HAP-1 (cell line): ENCODE measurements at regions not wholly inside any gene's neighbourhood (a gene's known extent, or its start where the extent isn't known, plus 50 kb on each side); places are given as distances from the start of the nearest gene placed in this dataset.
"Not testable (repeated sequence)": the region's sequence is repeated elsewhere in the genome, so short reads cannot be mapped to it uniquely, and the experiment has no call there.

Experiments
- DNase-seq, 2 experiments: peaks; one replicate each; pipeline ENCODE4 v3.0.0-alpha.2; 2016 to 2020; ENCODE audit warnings: low spot score in 2 of 2
- H3K27me3 ChIP-seq: fragments of 250-450 bp; sonication (Bioruptor Pico); 2 replicates; pipeline ENCODE4 v1.5.1; 2020; ENCODE audit warnings: low read depth, mild to moderate bottlenecking, moderate library complexity
- H3K36me3 ChIP-seq: fragments of 250-450 bp; sonication (Bioruptor Pico); replicated peaks from 2 replicates; pipeline ENCODE4 v1.5.1; 2020; ENCODE audit warnings: mild to moderate bottlenecking
- H3K4me1 ChIP-seq: fragments of 250-450 bp; sonication (Bioruptor Pico); 2 replicates; pipeline ENCODE4 v1.5.1; 2020; ENCODE audit warnings: mild to moderate bottlenecking
- H3K4me3 ChIP-seq: fragments of 250-450 bp; sonication (Bioruptor Pico); 2 replicates; pipeline ENCODE4 v1.5.1; 2020; ENCODE audit warnings: mild to moderate bottlenecking, moderate library complexity
- H3K9me3 ChIP-seq: fragments of 250-450 bp; sonication (Bioruptor Pico); 2 replicates; pipeline ENCODE4 v1.5.1; 2020; ENCODE audit warnings: mild to moderate bottlenecking, moderate library complexity
- in situ Hi-C: fragments of 300-500 bp; cut with MboI; formaldehyde crosslinking; loops from 3 replicates; pipeline ENCODE4 v1.14.3; 2020; ENCODE audit warnings: low sequenced_read_pairs, inconsistent platforms, mixed read lengths

DNA sequence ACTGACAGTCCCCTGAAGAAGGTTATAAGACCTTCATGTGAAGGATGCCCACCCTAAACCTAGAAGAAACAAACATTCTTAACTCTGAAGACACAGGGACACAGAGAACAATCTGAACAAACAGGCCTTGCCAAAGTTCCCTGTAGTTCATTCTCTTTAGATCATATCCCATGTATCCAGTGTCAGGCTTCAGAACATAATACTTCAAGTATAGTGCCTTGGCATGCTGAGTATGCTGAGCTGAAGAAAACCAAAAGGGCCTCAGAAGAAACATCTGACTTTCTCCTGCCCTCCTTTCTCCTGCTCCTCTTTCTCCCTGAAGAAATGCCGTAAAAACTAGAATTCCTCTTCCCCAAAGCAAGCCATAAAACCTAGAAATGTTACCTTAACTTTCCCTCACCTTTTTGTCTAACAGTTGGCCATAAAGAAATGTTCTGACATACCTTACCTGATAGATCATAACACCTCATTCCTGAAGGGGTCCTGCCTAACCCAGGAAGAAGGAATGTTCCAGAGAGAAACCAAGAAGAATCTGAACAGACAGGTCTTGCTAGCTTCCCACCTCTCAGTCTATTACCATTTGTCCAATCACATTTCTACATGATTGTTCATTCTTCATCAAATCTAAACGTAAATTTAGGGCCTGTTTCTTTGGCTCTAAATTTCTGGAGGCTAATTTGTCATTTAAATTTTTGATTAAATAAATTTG is 160.1 kb upstream of the ZC3H15 start:
- Histone ChIP-seq H3K9me3 (no peaks in the 10 kb centered on the region), H3K4me1 (no peaks in the 10 kb centered on the region; the same call in 1 of the 2 replicates), H3K27me3 (no peaks in the 10 kb centered on the region), H3K4me3 (no peak overlapping the region), H3K36me3 (no peaks in the 10 kb centered on the region)
- in situ Hi-C loops = no loop called here
- DNase-seq = no peak

DNA sequence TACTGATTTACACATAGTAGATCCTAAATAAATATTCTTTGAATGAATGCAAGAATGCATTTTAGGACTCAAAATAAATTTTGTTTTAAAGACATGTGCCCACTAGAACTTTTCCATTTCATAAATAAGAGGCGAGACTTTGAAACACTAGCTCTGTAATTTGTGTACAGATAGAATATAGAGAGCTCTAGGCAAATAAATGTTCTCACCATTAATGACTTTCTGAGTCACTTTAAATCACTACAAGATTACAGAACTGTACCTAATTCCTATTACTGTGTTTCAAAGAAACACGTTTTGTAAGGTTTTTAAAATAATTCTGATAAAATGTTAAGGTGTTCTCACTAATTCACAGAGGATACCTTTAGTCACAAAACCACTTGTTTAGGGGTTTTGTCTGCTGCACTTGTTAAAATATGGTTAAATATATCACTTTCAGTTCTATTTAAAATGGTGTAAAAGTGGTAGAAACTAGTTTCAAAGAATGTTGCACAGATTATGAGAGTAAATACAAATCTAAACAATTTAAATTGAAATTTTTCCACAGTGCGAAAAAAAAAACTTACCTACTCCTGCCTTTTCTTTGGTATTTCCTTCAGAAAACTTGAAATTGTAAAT is 158.7 kb upstream of the ZC3H15 start:
- H3K27me3 ChIP-seq = no peaks in the 10 kb centered on the region
- no peak for DNase-seq
- in situ Hi-C loops = no loop called here
- no peaks in the 10 kb centered on the region for H3K36me3 ChIP-seq
- no peak overlapping the region for H3K4me3 ChIP-seq
- H3K4me1 ChIP-seq = no peaks in the 10 kb centered on the region; the same call in 1 of the 2 replicates
- H3K9me3 ChIP-seq = no peaks in the 10 kb centered on the region

DNA sequence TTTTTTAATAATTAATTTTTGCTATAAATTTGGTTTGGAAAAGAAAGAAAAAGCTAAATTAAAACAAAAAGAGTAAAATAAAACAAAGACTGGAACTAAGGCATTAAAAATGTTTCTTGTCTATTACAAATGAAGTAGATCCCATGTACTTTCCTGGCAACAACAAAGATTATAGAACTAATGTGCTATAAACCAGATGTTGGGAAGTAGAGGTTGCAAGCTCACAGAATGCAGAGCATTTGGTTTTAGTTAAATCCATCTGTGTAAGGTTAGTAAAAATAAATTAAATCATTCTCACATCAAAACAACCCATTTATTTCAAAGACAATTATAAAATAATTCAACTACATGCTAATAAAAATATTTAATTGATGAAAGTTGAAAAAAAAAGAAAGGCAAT is 157.2 kb upstream of the ZC3H15 start:
- no peaks in the 10 kb centered on the region for H3K9me3 ChIP-seq
- H3K27me3 ChIP-seq = no peaks in the 10 kb centered on the region
- in situ Hi-C loops = no loop called here
- no peaks in the 10 kb centered on the region for H3K36me3 ChIP-seq
- no peak overlapping the region for H3K4me3 ChIP-seq
- H3K4me1 ChIP-seq = no peaks in the 10 kb centered on the region; the same call in 1 of the 2 replicates
- DNase-seq = no peak

DNA sequence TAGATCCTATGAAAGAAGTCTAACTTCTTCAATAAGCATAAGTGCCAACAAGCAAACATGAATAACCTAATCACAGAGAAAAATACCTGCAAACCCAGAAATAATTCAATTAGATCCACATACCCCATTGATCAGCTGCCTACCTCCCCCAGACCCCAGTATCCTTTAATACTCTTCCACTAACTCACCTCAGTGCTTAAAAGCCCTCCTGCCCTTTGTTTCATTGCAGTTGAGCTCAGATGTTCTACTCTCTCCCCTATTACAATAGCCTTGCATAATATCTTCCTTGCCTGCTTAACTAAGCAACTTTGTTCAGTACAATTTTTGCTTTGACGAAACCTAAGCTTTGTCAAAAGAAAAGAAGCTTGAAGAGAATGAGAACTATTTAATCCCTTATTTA is 156.0 kb upstream of the ZC3H15 start:
- no peaks in the 10 kb centered on the region for H3K9me3 ChIP-seq
- no peaks in the 10 kb centered on the region for H3K36me3 ChIP-seq
- H3K4me3 ChIP-seq = no peak overlapping the region
- in situ Hi-C loops = no loop called here
- no peaks in the 10 kb centered on the region; the same call in 1 of the 2 replicates for H3K27me3 ChIP-seq
- no peaks in the 10 kb centered on the region; the same call in 1 of the 2 replicates for H3K4me1 ChIP-seq
- DNase-seq = no peak

DNA sequence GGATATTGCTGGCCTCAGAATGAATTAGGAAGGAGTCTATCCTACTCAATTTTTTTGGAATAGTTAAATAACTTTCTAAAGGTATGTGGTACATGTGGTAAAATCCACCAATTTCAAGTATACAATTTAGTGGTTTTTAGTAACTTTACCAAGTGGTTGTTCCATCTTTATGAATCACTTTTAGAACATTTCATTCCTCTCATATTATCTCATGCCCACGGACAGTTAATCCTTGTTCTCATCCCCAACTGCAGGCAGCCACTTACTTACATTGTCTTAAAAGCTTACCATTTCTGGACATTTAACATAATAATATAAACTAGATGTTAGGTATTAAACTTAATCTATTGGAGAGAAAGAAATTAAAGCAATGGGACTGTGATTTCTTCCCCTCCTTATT is 146.3 kb upstream of the ZC3H15 start:
- Histone ChIP-seq H3K9me3 (no peaks in the 10 kb centered on the region), H3K4me3 (no peak overlapping the region), H3K4me1 (peaks cover 3% of the 10 kb centered on the region; the same call in 1 of the 2 replicates), H3K36me3 (no peaks in the 10 kb centered on the region), H3K27me3 (no peaks in the 10 kb centered on the region; the same call in 1 of the 2 replicates)
- no peak for DNase-seq
- in situ Hi-C loops = no loop called here

DNA sequence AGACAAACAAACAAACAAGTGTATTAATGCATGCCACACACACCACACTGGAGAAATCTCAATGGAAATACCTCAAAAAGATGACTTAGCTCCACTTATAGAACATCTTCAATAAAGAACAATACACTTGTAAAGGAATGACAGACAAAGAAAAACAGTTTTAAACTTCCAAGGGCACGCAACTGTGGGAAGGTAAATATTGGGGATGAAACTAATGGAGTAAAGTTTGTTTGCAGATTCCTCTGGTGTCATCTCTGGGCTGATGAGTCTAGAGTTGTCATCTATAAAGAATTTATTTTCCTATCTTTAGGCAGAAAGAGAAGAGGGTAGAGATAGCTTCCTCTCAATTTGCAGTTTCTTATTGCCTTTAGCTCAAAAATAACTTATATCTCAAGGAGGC is 144.0 kb upstream of the ZC3H15 start:
- no peak for DNase-seq
- in situ Hi-C loops = no loop called here
- no peak overlapping the region for H3K4me3 ChIP-seq
- no peaks in the 10 kb centered on the region for H3K36me3 ChIP-seq
- H3K4me1 ChIP-seq = peaks cover 3% of the 10 kb centered on the region; the same call in 1 of the 2 replicates
- no peaks in the 10 kb centered on the region for H3K9me3 ChIP-seq
- H3K27me3 ChIP-seq = no peaks in the 10 kb centered on the region

DNA sequence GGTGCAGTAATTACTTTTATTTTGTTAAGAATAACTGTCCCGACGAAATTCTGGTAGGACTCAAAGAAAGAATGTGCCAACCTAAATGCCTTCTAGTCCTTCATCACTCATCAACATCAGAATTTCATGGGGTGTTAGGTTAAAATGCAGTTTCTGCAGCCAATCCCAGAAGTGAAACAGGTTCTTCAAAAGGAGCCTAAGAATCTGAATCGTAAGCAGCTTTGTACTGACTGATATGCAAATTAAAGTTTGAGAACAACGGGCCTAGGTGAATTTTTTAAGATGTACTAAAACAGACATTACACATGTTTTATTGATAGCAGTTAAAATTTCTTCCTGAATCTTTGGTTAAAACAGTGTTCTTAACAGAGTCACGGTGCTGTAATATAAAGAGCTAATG is 140.3 kb upstream of the ZC3H15 start:
- DNase-seq = no peak
- in situ Hi-C loops = no loop called here
- Histone ChIP-seq H3K36me3 (no peaks in the 10 kb centered on the region), H3K4me3 (no peak overlapping the region), H3K4me1 (peaks cover 3% of the 10 kb centered on the region; the same call in 1 of the 2 replicates), H3K27me3 (no peaks in the 10 kb centered on the region), H3K9me3 (no peaks in the 10 kb centered on the region)

DNA sequence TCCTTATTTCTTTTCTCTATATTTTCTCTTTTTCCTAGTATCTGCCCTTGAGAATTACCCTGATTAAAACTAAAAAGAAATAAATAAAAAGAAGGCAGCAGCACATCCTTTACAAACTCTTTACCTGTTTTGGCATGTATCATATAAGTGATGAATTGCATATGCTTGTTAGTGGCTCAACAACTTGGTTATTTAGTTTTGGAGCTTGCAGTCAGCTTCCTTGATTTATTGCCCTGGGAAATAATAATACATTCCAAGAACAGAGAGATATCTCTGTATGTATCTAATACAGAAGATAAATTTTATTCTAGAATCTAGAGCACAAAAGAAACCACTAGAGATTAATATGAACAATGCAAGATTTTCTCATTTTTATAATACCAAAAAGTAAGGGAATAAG is 139.8 kb upstream of the ZC3H15 start:
- in situ Hi-C loops = no loop called here

DNA sequence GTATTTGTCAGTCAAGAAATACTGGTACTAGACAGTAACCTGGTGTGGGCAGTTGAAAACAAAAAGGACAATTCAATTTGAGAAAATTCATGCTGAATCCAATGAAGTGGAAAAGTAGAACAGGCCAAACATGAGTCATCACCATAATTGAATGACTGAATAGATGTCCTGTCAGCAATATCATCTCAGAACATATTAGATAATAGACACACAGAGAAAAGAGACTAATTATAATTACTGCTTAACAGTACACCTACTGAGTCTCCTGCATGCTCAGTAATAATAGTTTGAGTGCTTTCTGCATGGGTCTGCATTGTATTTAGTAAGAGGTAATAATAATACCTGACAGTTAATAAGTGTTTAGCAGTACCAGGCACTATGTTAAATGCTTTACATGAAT is 138.6 kb upstream of the ZC3H15 start:
- H3K27me3 ChIP-seq = no peaks in the 10 kb centered on the region

More for the DNA sequence above, 139.8 kb upstream of the ZC3H15 start:
- Histone ChIP-seq H3K4me1 (no peaks in the 10 kb centered on the region), H3K27me3 (no peaks in the 10 kb centered on the region), H3K4me3 (no peak overlapping the region), H3K9me3 (no peaks in the 10 kb centered on the region), H3K36me3 (no peaks in the 10 kb centered on the region)
- no peak for DNase-seq

DNA sequence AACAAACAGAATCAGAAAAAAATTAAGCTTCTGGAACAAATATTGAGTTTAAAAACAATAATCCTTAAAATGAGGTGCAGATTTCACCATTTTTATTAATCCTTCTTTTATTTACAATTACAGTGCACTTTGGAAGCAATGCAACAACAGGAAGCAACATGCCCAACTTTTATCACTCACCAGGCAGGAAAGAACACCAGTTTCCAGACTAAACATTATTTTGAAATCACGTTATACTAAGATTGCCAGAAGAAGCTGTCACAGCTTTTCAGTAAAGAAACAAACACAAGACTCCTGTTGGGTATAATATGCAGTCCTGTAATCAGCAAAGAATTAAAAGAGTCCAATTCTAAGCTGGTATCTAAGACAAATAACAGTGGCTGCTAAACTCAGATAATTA is 137.9 kb upstream of the ZC3H15 start:
- Histone ChIP-seq H3K27me3 (no peaks in the 10 kb centered on the region), H3K4me3 (no peak overlapping the region), H3K36me3 (no peaks in the 10 kb centered on the region), H3K4me1 (no peaks in the 10 kb centered on the region), H3K9me3 (no peaks in the 10 kb centered on the region)
- in situ Hi-C loops = no loop called here
- DNase-seq = no peak

More for the DNA sequence above, 138.6 kb upstream of the ZC3H15 start:
- Histone ChIP-seq H3K9me3 (no peaks in the 10 kb centered on the region), H3K4me1 (no peaks in the 10 kb centered on the region), H3K36me3 (no peaks in the 10 kb centered on the region), H3K4me3 (no peak overlapping the region)
- in situ Hi-C loops = no loop called here
- no peak for DNase-seq

DNA sequence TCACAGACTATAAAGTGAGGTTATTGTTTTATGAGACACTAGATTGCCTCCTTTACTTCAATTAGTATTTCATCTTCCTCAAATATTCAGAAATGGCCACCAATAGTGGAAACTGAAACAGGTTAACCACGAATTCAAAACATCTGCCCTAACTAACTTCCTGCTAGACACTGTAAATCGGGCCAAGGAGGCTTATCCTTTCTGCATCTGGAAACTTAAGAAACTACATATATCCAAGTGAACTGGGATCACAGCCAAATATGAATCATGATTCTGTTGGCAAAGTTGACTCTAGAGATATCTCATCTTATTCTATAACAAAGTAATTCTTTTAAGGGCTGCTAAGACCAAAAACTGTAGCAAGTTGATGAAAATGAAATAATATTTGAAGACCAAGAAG is 136.6 kb upstream of the ZC3H15 start:
- Histone ChIP-seq H3K4me3 (no peak overlapping the region), H3K36me3 (no peaks in the 10 kb centered on the region), H3K9me3 (no peaks in the 10 kb centered on the region), H3K4me1 (no peaks in the 10 kb centered on the region), H3K27me3 (no peaks in the 10 kb centered on the region)
- no peak for DNase-seq
- in situ Hi-C loops = no loop called here

DNA sequence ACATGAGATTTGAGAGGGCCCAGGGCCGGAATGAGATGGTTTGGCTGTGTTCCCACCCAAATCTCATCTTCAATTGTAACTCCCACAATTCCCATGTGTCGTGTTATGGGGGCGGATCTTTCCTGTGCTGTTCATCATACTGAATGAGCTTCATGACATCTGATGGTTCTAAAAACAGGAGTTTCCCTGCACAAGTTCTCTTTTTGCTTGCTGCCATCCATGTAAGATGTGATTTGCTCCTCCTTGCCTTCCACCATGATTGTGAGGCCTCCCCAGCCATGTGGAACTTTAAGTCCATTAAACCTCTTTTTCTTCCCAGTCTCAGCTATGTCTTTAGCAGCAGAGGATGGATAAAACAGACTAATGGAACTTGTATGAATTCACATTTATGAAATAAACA is 131.9 kb upstream of the ZC3H15 start:
- DNase-seq, H3K27me3 ChIP-seq, H3K36me3 ChIP-seq, H3K9me3 ChIP-seq, H3K4me1 ChIP-seq, H3K4me3 ChIP-seq, in situ Hi-C loops: not testable (repeated sequence)

DNA sequence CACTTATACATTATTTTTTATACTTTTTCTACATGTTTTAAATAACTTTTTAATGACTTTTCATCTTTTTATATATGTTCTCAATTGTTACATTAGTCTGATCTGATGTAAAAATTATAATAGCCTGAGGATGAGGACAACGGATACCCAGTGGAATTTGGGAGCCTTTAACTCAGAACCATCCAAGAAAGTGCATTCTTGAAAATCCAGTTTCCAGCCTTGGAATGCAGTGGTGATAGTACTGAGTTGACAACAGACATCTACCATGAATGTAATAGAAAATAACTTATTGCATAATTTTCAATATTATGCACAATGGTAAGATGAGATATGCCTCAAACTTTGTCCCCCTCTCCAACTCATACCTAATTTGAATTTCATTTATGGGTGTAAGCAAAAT is 120.7 kb upstream of the ZC3H15 start:
- in situ Hi-C loops = no loop called here

DNA sequence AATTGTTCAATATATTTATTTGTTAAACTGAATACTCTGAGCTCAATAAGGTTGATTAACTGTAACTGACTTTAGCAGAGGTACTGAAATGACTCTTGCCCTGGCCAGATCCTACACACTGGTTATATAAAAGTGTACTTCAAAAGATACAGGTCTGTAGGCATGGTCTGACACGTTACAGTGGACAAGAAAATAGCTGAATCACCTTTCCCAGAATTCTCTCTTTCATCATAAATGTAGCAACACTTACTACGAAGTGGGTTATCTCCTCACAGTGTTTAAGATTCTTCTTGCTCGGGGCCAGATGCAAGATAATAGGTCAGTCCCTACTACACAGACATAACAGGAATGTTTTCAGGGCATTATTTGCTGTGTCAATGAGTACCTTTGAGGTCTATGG is 107.0 kb upstream of the ZC3H15 start:
- no peaks in the 10 kb centered on the region for H3K9me3 ChIP-seq
- H3K4me1 ChIP-seq = no peaks in the 10 kb centered on the region
- in situ Hi-C loops = no loop called here
- no peaks in the 10 kb centered on the region for H3K36me3 ChIP-seq
- H3K27me3 ChIP-seq = no peaks in the 10 kb centered on the region
- H3K4me3 ChIP-seq = no peak overlapping the region
- DNase-seq = no peak

More for the DNA sequence above, 120.7 kb upstream of the ZC3H15 start:
- H3K4me3 ChIP-seq = no peak overlapping the region
- H3K4me1 ChIP-seq = no peaks in the 10 kb centered on the region
- DNase-seq = no peak
- H3K9me3 ChIP-seq = no peaks in the 10 kb centered on the region
- H3K27me3 ChIP-seq = no peaks in the 10 kb centered on the region
- H3K36me3 ChIP-seq = no peaks in the 10 kb centered on the region; the same call in 1 of the 2 replicates
